ENCODE measurements at regions not wholly inside any gene's neighbourhood (a gene's known extent, or its start where the extent isn't known, plus 50 kb on each side); places are given as distances from the start of the nearest gene placed in this dataset.

DNA sequence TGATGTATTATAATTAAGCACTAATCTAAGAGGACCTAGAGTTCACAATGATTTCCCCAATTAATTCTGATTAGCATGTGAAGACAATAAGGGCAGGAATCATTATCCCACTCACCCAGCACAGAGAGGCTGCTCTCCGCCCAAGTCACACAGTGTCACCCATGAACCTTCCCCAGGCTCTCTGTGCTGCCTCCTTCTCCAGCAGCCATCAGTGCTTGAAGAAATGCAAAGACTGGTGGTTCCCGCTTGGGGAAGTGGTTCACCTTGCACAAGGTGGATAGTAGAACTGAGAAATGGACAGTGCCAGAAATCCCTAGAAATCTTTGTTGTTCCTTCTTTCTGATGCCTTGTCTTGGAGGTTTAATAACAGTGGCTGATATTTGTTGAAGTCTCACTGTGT, 401.3 kb downstream of the QKI start:
- no peak for DNase-seq

DNA sequence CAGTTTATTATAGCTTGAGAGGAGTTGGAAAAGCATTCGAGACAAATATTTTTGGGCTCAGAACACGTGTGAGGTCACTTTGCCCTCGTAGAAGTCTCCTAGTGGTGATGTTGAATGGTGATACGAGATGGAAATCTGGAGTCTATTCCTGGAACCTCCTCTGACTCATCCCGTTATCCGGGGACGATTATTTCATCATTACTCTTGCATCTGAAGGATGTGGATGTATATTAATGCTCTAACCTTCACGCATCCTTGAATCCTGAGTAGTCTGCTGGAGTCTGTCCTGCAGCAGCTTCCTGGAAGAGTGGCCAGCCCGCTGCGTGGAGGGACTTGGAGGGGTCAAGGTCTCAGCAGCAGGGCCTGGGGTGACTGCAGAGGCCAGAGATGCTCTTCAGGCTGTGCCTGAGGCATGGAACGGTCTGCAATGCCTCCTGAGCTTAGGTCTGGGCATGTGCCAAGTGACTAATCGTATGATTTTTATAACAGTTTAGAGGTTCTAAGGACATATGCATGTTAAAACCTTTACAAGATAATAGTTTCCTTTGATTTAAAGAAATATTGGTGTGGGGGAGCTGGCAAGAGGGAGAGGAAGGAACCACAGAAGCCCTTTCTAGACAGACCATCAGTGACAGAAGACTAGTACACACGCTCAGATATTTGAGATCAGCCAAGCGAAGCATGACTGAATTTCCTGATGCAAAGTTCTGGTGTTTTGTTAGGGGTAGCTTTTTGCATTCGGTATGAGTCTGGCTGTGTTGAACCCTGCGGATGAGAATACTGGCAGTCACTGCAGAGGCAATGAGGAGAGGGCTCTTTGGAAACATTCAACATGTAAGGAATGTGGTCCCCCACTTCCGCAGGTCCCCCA, 400.2 kb downstream of the QKI start:
- DNase-seq, result no peak

DNA sequence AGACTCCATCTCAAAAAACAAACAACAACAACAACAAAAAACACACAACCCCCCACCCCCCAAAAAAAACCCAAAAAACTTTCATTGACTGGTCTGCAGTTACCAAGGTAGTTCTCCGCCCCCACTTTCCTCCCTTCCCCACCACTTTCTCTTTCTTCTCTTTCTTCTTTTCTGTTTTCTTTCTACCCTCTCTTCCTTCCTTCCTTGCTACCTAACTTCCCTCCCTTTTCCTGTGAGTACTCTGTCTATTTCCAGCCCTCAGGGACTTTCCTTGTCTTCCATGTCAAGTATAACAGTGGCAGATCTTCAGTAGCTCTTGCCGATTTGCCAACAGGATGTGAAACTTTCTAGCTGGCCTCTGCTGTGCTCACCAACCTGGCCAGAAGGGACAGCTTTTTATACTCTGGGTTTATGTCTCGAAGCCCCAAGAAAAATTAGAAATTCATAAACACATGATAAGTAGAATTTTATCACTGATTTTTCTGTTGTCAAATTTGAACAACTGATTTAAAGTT, 399.5 kb downstream of the QKI start:
- no peak for DNase-seq

- no peak for DNase-seq
These were observed 396.8 kb downstream of the QKI start for GRCh38 chr6:163811317-163811716.

GRCh38 chr6:163809364-163809763, 394.8 kb downstream of the QKI start:
- no peak for DNase-seq

GRCh38 chr6:163808871-163809270, 394.4 kb downstream of the QKI start:
- DNase-seq, result no peak

DNA sequence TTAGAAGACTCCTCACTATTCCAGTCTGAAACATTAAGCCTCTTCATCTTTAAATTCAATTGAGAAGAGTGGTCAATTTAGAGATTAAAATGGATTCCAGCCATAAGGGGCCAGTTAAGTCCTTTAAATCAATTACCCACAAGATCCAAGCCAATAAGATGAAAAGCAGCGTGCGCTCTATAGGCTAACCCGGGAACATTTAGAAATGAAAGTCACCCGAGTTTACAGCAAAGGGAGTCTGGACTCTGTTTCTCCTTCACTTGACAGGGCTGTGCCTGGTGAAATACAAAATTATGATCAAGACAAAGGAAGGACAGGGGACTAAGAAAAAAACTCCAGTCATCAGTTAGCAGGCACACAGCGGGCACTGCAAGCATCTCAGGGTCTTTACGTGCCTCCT, 393.7 kb downstream of the QKI start:
- DNase-seq, result no peak

DNA sequence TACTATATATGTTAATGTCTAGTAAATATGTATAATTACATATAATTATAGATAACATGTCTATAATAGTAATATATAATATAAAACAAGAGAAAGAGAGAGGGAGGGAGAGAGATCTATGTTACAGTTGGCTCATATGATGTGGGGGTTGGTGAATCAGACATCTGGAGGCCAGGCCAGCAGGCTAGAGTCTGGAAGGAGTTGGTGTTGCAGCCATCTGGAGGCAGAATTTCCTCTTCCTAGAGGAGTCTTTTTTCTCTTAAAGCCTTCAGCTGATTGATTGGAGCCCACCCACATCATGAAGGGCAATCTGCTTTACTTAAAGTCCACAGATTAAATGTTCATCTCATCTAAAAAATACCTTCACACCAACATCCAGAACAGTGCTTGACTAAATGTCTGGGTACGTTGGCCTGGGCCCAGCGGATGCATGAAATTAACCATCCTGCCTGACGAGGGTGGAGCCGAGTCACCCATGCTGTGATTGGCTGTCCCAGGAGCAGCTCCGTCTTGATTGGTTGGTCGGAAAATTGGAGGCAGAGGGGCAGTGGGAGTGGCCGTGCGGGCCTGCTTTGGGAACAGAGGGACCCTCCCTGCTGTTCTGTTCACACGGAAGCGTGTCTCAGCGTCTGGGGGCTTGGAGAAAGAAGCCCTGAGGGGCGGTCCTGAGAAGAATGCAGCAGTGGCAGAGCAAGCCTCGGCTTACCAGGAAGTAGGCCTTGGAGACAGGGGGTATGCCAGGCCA, 392.4 kb downstream of the QKI start:
- no peak for DNase-seq

GRCh38 chr6:163804991-163805390, 390.5 kb downstream of the QKI start:
- DNase-seq, result no peak

DNA sequence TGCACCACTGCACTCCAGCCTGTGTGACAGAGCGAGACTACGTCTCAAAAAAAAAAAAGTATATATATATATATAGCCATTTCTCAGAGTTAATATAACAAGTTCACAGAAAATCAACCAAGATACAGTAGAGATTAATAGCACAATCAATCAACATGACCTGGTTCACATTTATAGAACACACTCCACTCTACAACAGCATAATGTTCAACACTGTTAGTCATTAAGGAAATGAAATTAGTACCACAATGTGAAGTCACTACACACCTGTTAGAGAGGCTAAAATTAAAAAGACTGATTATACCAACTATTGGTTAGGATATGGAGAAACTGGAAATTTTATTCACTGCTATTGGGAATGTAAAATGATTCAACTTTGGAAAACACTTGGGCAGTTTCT, 387.7 kb downstream of the QKI start:
- no peak for DNase-seq

- DNase-seq, result no peak
These were observed 382.9 kb downstream of the QKI start for GRCh38 chr6:163797296-163797845.

DNA sequence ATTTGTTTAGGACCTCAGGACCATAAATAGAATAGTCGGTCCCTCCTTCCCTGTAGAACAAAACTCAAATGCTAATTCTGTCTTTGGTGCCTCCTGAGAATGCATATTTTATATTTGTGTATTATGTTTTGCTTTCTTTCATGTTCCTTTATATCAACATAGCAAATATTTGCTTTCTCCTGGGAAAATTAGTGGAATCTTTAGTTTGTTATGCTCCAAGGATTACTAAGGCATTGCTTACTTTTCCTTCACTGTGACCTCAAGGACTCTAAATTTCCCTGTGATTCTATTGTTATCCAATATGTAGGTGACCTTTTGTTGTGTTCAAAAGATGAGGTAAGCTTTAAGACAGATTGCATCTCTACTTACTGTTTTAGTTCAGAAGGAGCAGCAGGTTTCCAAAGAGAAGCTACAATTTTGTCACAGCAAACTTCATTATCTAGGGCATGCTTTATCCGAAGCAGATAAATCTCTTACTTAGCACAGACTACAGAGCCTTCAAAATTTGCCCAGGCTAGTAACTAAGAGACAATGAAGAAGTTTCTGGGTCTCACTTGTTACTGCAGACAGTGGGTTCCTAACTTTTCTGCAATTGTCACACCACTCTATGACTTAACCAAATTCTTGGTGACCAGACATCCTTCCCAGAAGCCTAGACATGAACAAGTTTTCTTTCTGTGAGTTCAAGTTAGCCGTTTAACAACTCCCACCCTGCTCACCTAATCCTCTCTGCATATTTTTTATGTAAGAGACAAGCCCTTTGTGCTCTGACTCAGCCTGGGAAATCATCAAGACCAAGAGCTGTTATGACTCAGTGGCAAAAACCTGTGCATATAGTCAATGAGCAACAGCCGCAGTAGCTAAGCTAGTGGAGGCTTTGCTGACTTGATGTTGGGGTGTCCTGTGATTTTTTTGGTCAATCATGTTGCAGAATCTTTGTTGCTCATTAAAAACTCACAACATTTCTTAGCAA, 378.8 kb downstream of the QKI start:
- DNase-seq, result no peak

- no peak for DNase-seq
These were observed 375.8 kb downstream of the QKI start for GRCh38 chr6:163790266-163790840.

- DNase-seq, result no peak
These were observed 374.8 kb downstream of the QKI start for GRCh38 chr6:163789199-163789810.

DNA sequence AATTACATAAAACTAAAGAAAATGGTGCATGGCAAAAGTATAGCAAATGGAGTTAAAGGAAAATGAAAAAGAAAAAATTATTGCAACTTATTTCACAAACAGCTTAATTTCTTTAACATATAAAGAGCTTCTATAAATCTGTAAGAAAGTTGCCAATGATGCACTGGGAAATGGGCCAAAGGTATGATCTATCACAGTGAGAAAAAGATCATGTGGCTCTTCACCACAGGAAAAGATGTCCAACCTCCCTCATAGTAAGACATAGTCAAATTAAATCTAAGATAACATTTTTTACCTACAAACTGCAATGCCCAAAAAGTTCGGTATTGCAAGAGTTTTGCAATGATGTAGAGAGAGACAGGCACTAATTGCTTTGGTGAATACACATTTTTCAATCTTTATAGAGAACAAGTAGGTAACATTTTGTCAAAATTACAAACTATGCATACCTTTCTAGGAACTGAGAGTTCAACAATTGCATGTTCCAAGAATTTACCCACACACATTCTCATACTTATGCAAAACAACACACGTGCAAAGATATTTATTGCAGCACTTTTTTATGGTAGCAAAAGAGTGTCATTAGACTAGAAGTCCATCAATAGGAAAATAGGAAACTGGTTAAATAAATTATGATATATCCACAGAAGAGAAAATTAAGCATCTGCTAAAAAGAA, 372.6 kb downstream of the QKI start:
- DNase-seq, result no peak

GRCh38 chr6:163782436-163783003, 368.0 kb downstream of the QKI start:
- peak in 1 of 2 donors; percentile 3 for DNase-seq

DNA sequence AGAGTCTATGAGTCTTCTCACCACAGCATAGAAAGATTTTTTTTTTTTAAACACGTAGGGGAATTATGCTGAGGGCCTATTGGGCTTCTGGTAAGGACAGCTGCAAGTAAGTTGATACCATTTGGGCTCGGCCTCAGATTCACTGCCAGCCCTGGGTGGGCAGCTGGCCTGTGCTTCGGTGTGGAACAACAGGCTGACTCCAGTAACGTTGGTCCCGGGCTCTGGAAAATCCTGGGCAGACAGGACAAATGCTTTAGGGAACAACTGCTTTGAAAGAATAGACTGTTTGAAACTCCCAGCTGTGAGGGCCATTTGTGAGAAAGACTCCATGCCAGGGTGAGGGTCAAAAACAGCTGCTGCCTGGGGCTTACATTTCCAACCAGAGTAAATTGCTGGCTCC, 366.5 kb downstream of the QKI start:
- DNase-seq, result no peak

DNA sequence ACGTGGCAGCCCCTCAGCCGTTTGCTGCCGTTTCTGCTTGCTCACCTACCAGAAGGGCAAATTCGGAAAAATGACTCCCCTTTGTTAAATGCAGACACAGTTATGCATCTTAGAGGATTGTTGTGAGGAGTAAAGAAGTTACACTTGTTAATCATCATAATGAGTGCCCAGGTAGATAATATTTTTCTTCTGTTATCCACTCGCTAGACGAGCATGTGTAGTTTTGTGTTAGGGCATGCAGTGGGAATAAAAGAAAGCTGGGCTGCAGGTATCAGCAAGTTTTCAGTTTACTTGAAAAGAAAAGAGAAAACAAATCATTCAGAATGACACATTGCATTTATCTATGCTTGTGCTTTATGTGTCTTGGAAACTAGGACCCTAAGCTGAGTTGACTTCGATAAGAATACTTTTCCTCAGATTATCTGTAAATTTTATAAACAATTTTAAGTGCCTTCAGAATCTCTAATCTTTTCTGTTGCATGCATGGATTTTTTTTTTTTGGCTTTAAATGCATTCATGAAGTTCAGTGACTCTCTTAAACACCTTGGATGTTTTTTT, 365.3 kb downstream of the QKI start:
- DNase-seq, result no peak

DNA sequence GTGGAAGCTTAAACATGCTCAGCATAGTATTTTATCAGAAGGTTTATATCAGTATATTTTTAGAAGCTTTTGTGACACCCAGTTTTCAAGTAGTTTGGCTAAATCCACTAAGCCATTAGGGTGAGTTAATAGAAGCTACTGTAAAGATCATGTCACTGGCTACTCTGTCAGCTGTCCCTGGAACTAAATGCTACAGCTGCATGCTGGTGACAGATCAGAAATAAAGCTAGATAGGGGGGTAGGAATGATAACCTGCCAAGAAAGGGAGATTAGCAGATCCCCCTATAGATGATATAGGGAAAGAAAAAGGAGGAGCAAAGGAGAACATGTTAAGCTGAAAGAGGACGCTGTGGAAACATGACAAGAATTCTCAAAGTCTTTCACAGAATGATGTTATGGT, 363.2 kb downstream of the QKI start:
- no peak for DNase-seq

DNA sequence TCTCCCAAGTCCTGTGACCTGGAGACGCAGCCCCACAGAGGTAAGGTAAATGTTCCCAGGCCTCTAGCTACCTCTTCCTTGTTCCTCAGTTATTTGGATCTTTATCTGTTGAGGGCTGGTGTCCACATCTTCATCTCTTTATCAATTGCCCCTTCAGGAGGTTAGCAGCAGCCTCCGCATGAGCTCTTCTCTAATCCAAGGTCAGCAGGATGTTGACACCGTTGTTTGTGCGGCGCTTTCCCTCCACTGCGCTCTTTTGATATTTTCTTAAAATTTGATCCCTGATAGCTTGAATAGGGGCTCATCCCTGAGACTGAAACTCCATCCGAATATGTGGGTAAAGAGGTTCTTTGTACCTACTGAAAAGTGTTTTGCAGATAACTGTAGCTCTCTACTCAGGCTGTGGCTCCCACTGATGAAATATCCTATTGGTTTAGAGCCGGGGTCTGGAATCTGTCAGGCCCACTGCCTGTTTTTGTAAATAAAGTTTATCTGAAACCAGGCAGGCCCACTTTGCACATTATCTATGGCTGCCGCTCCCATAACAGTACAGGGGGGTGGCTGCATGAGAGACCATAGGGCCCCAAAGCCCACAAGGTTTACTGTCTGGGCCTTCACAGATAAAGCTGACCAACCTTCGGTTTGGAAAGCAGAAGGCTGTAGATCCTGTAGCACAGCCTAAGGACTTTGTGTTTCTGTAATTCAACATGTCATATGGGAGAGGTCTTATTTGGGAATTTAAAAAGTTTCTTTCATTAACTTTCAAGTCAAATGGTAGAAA, 362.6 kb downstream of the QKI start:
- no peak for DNase-seq

Data from CD4-positive, alpha-beta T cell treated with Interleukin-1 beta for 1 hour (primary cell).